HUDEP-2 (cell line): ENCODE measurements at regions not wholly inside any gene's neighbourhood (a gene's known extent, or its start where the extent isn't known, plus 50 kb on each side); places are given as distances from the start of the nearest gene placed in this dataset.
"Not testable (repeated sequence)": the region's sequence is repeated elsewhere in the genome, so short reads cannot be mapped to it uniquely, and the experiment has no call there.

ENCODE experiments used
- DNase-seq, 76 experiments: peaks; one replicate each; lab custom pipeline; 2025; ENCODE audit not compliant: unreplicated experiment in 76 of 76; lab: John Stamatoyannopoulos, UW

- no peak for DNase-seq
Measured at GRCh38 chr4:53885668-53886067, 178.7 kb downstream of the CHIC2 start.

GRCh38 chr4:53877096-53877495 is 187.3 kb downstream of the CHIC2 start:
- DNase-seq = not testable (repeated sequence)

- no peak for DNase-seq
Measured at GRCh38 chr4:53866055-53866454, 198.3 kb downstream of the CHIC2 start.

GRCh38 chr4:53865054-53865453 is 199.4 kb downstream of the CHIC2 start:
- no peak for DNase-seq

- DNase-seq = no peak
Measured at GRCh38 chr4:53863736-53864365, 200.6 kb downstream of the CHIC2 start.

GRCh38 chr4:53863158-53863557 is 201.2 kb downstream of the CHIC2 start:
- no peak for DNase-seq

- no peak for DNase-seq
Measured at GRCh38 chr4:53861856-53862610, 202.4 kb downstream of the CHIC2 start.

- no peak for DNase-seq
Measured at GRCh38 chr4:53859305-53859704, 205.1 kb downstream of the CHIC2 start.

GRCh38 chr4:53858744-53859143 is 205.7 kb downstream of the CHIC2 start:
- DNase-seq = no peak

- no peak for DNase-seq
Measured at GRCh38 chr4:53855581-53856250, 208.7 kb downstream of the CHIC2 start.

GRCh38 chr4:53854991-53855568 is 209.3 kb downstream of the CHIC2 start:
- no peak for DNase-seq

GRCh38 chr4:53852343-53852742 is 212.1 kb downstream of the CHIC2 start:
- no peak for DNase-seq

GRCh38 chr4:53847965-53848364 is 216.4 kb downstream of the CHIC2 start:
- DNase-seq = no peak

GRCh38 chr4:53844551-53844950 is 219.9 kb downstream of the CHIC2 start:
- DNase-seq = no peak

- DNase-seq = no peak
Measured at GRCh38 chr4:53844133-53844532, 220.3 kb downstream of the CHIC2 start.

- no peak for DNase-seq
Measured at GRCh38 chr4:53841711-53842110, 222.7 kb downstream of the CHIC2 start.

- DNase-seq = no peak
Measured at GRCh38 chr4:53840643-53841042, 223.8 kb downstream of the CHIC2 start.

- not testable (repeated sequence) for DNase-seq
Measured at GRCh38 chr4:53833302-53834003, 231.0 kb downstream of the CHIC2 start.

- no peak for DNase-seq
Measured at GRCh38 chr4:53832549-53832948, 231.9 kb downstream of the CHIC2 start.

- DNase-seq = no peak
Measured at GRCh38 chr4:53830511-53830910, 233.9 kb downstream of the CHIC2 start.
